GM12878 (cell line): ENCODE measurements at regions not wholly inside any gene's neighbourhood (a gene's known extent, or its start where the extent isn't known, plus 50 kb on each side); places are given as distances from the start of the nearest gene placed in this dataset.

Experiments
- GABPA ChIP-seq: IDR thresholded peaks from 2 replicates; pipeline ENCODE4 v1.6.1; 2014; ENCODE audit warnings: antibody characterized with exemption, low read depth, mild to moderate bottlenecking, inconsistent platforms
- MXI1 ChIP-seq: fragments of 150-350 bp; IDR thresholded peaks from 2 replicates; pipeline ENCODE4 v1.6.1; 2011; ENCODE audit warnings: low read depth, mild to moderate bottlenecking, inconsistent platforms, low read length, improper control_type of control experiment
- PAX5 ChIP-seq: IDR thresholded peaks from 2 replicates; pipeline ENCODE4 v1.6.1; 2011; ENCODE audit warnings: low read depth, low read length, borderline replicate concordance
- POLR2A ChIP-seq: IDR thresholded peaks from 2 replicates; pipeline ENCODE4 v1.6.1; 2011; ENCODE audit warnings: low read depth, mild to moderate bottlenecking, low read length
- RFX5 ChIP-seq: IDR thresholded peaks from 2 replicates; pipeline ENCODE4 v1.6.1; 2011; ENCODE audit warnings: low read depth, low read length, improper control_type of control experiment
- SIX5 ChIP-seq: IDR thresholded peaks from 2 replicates; pipeline ENCODE4 v1.6.1; 2011; ENCODE audit warnings: mild to moderate bottlenecking, low read depth, low read length, moderate library complexity; ENCODE audit not compliant: severe bottlenecking
- TCF3 ChIP-seq: IDR thresholded peaks from 2 replicates; pipeline ENCODE4 v1.6.1; 2012; ENCODE audit warnings: low read depth, mild to moderate bottlenecking, low read length, borderline replicate concordance; ENCODE audit not compliant: insufficient read depth
- TF ChIP-seq, protein P1 (sequence below), 3 experiments: IDR thresholded peaks in 2 of 3; conservative IDR thresholded peaks in 1 of 3; 2 replicates each; pipeline ENCODE4 v1.5.1; 2011; ENCODE audit warnings: low read depth in 3 of 3, low read length in 3 of 3, mild to moderate bottlenecking in 3 of 3, control low read depth in 2 of 3, moderate library complexity in 2 of 3, inconsistent platforms in 1 of 3, mixed read lengths in 1 of 3; ENCODE audit not compliant: control insufficient read depth in 2 of 3, insufficient read depth in 1 of 3; ENCODE audit errors: extremely low read depth in 1 of 3
- TF ChIP-seq, protein P2 (sequence below): fragments of 450-650 bp; conservative IDR thresholded peaks from 2 replicates; pipeline ENCODE4 v1.6.1; 2017; ENCODE audit warnings: mild to moderate bottlenecking, moderate library complexity

DNA sequence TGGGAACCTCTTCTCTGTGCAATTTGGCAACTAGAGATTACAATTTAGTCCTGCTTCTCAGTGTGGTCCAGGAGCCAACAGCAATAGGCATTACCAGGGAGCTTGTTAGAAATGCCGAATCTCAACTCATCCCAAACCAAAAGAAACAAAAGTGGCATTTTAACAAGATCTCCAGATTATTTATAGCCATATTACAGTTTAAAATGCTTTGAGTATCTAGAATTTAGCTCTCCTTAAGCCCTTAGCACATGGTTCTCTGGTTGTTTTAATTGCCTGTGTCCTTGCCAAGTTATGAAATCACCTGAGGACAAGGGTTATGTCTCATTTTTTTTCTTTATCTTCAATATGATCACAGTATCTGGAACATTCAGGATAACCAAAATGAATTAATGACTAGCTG lies 51.6 kb upstream of the TAS2R1 start:
- no peak for TF ChIP-seq MXI1
- TF ChIP-seq, protein P1, sequence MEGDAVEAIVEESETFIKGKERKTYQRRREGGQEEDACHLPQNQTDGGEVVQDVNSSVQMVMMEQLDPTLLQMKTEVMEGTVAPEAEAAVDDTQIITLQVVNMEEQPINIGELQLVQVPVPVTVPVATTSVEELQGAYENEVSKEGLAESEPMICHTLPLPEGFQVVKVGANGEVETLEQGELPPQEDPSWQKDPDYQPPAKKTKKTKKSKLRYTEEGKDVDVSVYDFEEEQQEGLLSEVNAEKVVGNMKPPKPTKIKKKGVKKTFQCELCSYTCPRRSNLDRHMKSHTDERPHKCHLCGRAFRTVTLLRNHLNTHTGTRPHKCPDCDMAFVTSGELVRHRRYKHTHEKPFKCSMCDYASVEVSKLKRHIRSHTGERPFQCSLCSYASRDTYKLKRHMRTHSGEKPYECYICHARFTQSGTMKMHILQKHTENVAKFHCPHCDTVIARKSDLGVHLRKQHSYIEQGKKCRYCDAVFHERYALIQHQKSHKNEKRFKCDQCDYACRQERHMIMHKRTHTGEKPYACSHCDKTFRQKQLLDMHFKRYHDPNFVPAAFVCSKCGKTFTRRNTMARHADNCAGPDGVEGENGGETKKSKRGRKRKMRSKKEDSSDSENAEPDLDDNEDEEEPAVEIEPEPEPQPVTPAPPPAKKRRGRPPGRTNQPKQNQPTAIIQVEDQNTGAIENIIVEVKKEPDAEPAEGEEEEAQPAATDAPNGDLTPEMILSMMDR (IDR thresholded peaks at IDR 0.05 in 2 of 3, conservative IDR thresholded peaks at IDR 0.05 in 1 of 3; ENCODE audit: control insufficient read depth in 2 of 3, extremely low read depth in 1 of 3, insufficient read depth in 1 of 3, low read depth in 3 of 3, low read length in 3 of 3), result no peak
- TF ChIP-seq SIX5, result no peak
- no peak for TF ChIP-seq RFX5
- TF ChIP-seq PAX5, result no peak
- TF ChIP-seq, protein P2, sequence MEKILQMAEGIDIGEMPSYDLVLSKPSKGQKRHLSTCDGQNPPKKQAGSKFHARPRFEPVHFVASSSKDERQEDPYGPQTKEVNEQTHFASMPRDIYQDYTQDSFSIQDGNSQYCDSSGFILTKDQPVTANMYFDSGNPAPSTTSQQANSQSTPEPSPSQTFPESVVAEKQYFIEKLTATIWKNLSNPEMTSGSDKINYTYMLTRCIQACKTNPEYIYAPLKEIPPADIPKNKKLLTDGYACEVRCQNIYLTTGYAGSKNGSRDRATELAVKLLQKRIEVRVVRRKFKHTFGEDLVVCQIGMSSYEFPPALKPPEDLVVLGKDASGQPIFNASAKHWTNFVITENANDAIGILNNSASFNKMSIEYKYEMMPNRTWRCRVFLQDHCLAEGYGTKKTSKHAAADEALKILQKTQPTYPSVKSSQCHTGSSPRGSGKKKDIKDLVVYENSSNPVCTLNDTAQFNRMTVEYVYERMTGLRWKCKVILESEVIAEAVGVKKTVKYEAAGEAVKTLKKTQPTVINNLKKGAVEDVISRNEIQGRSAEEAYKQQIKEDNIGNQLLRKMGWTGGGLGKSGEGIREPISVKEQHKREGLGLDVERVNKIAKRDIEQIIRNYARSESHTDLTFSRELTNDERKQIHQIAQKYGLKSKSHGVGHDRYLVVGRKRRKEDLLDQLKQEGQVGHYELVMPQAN, result no peak
- no peak for TF ChIP-seq TCF3
- no peak for TF ChIP-seq GABPA
- TF ChIP-seq POLR2A, result no peak
